SK-N-SH treated with all-trans-retinoic acid at 6 μM for 48 hours (cell line): ENCODE measurements at regions not wholly inside any gene's neighbourhood (a gene's known extent, or its start where the extent isn't known, plus 50 kb on each side); places are given as distances from the start of the nearest gene placed in this dataset.

Experiments
- ATAC-seq: fragments of 200-7000 bp; cut with Tn5 transposase; 3 replicates; pipeline ENCODE4 v1.9.1; 2020; ENCODE audit warnings: mild to moderate bottlenecking, moderate library complexity
- ARNTL ChIP-seq: fragments of 450-650 bp; formaldehyde crosslinking; IDR thresholded peaks from 2 replicates; pipeline ENCODE4 v1.5.0; 2020; ENCODE audit warnings: low read depth, mild to moderate bottlenecking, moderate library complexity, borderline replicate concordance
- BACH2 ChIP-seq: fragments of 250-450 bp; sonication (Bioruptor Pico); IDR thresholded peaks from 2 replicates; pipeline ENCODE4 v1.9.0; 2021; ENCODE audit warnings: mild to moderate bottlenecking, borderline replicate concordance
- CSDC2 ChIP-seq: fragments of 250-450 bp; sonication (Bioruptor Pico); IDR thresholded peaks from 2 replicates; pipeline ENCODE4 v1.5.0; 2020; ENCODE audit warnings: mild to moderate bottlenecking, moderate library complexity
- CSRNP3 ChIP-seq: fragments of 250-450 bp; sonication (Bioruptor Pico); IDR thresholded peaks from 2 replicates; pipeline ENCODE4 v1.5.1; 2021; ENCODE audit warnings: mild to moderate bottlenecking, moderate library complexity
- ESRRG ChIP-seq: fragments of 250-450 bp; sonication (Bioruptor Pico); IDR thresholded peaks from 2 replicates; pipeline ENCODE4 v1.6.1; 2021; ENCODE audit warnings: mild to moderate bottlenecking
- GLIS3 ChIP-seq: fragments of 250-450 bp; sonication (Bioruptor Pico); IDR thresholded peaks from 2 replicates; pipeline ENCODE4 v1.5.0; 2020; ENCODE audit warnings: mild to moderate bottlenecking, moderate library complexity
- ISL1 ChIP-seq: fragments of 250-450 bp; sonication (Bioruptor Pico); IDR thresholded peaks from 2 replicates; pipeline ENCODE4 v2.1.2; 2022; ENCODE audit warnings: mild to moderate bottlenecking, moderate library complexity
- OSR1 ChIP-seq: fragments of 250-450 bp; sonication (Bioruptor Pico); IDR thresholded peaks from 2 replicates; pipeline ENCODE4 v1.8.0; 2022; ENCODE audit warnings: moderate library complexity, mild to moderate bottlenecking, inconsistent platforms
- PPARA ChIP-seq: fragments of 250-450 bp; sonication (Bioruptor Pico); IDR thresholded peaks from 2 replicates; pipeline ENCODE4 v1.5.0; 2020; ENCODE audit warnings: mild to moderate bottlenecking, borderline replicate concordance
- RARB ChIP-seq: fragments of 250-450 bp; sonication (Bioruptor Pico); IDR thresholded peaks from 2 replicates; pipeline ENCODE4 v1.8.0; 2021; ENCODE audit warnings: mild to moderate bottlenecking, moderate library complexity
- SNAI2 ChIP-seq: fragments of 250-450 bp; sonication (Bioruptor Pico); IDR thresholded peaks from 2 replicates; pipeline ENCODE4 v1.5.0; 2020; ENCODE audit warnings: mild to moderate bottlenecking, moderate library complexity
- TCF4 ChIP-seq: fragments of 250-450 bp; sonication (Bioruptor Pico); IDR thresholded peaks from 2 replicates; pipeline ENCODE4 v1.8.0; 2021; ENCODE audit warnings: mild to moderate bottlenecking, moderate library complexity, borderline replicate concordance
- TOX ChIP-seq: fragments of 250-450 bp; sonication (Bioruptor Pico); IDR thresholded peaks from 2 replicates; pipeline ENCODE4 v1.8.0; 2021; ENCODE audit warnings: mild to moderate bottlenecking, moderate library complexity, borderline replicate concordance
- TSHZ2 ChIP-seq: fragments of 250-450 bp; sonication (Bioruptor Pico); IDR thresholded peaks from 2 replicates; pipeline ENCODE4 v1.5.0; 2020; ENCODE audit warnings: mild to moderate bottlenecking, moderate library complexity
- ZC3H10 ChIP-seq: fragments of 250-450 bp; sonication (Bioruptor Pico); IDR thresholded peaks from 2 replicates; pipeline ENCODE4 v1.5.1; 2021; ENCODE audit warnings: mild to moderate bottlenecking, moderate library complexity
- ZFP3 ChIP-seq: fragments of 250-450 bp; sonication (Bioruptor Pico); IDR thresholded peaks from 2 replicates; pipeline ENCODE4 v1.5.0; 2020; ENCODE audit warnings: mild to moderate bottlenecking, moderate library complexity
- ZFP30 ChIP-seq: fragments of 450-650 bp; formaldehyde crosslinking; IDR thresholded peaks from 2 replicates; pipeline ENCODE4 v1.5.0; 2022; ENCODE audit warnings: mild to moderate bottlenecking, moderate library complexity
- ZNF565 ChIP-seq: fragments of 450-650 bp; formaldehyde crosslinking; conservative IDR thresholded peaks from 2 replicates; pipeline ENCODE4 v1.5.0; 2020; ENCODE audit warnings: low read depth, mild to moderate bottlenecking, moderate library complexity
- ZNF70 ChIP-seq: fragments of 450-650 bp; formaldehyde crosslinking; IDR thresholded peaks from 2 replicates; pipeline ENCODE4 v1.5.0; 2020; ENCODE audit warnings: mild to moderate bottlenecking, moderate library complexity
- ZNF8 ChIP-seq: fragments of 450-650 bp; formaldehyde crosslinking; IDR thresholded peaks from 2 replicates; pipeline ENCODE4 v1.5.0; 2020; ENCODE audit warnings: mild to moderate bottlenecking, moderate library complexity
- TF ChIP-seq, protein P1 (sequence below): fragments of 250-450 bp; sonication (Bioruptor Pico); IDR thresholded peaks from 2 replicates; pipeline ENCODE4 v1.8.0; 2020; ENCODE audit warnings: mild to moderate bottlenecking, moderate library complexity, borderline replicate concordance
- TF ChIP-seq, protein P2 (sequence below): fragments of 250-450 bp; sonication (Bioruptor Pico); IDR thresholded peaks from 2 replicates; pipeline ENCODE4 v1.5.1; 2020; ENCODE audit warnings: low read depth, mild to moderate bottlenecking, moderate library complexity

DNA sequence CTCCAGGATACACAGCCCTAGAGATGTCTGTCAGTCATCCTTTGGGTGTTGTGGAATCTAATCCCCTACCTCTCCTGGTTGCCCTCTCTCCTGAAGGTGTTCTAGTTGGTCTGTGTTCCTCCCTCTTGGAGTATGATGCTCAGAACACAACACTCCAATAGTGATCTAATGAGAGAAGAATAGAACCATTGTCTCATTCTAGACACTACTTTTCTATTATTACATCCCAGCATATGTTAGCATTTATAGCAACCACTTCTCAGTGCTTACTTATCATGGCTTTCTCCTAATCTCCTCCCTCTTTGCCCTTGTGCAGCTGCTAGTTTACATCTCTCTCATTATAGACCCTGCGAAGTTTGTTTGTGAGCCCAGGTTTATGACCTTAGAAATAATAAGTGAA is 109.0 kb downstream of the UNC5CL start:
- no peak for ATAC-seq
- TF ChIP-seq ARNTL (CRISPR knock-in tag) (no peak), GLIS3 (CRISPR knock-in tag) (no peak), SNAI2 (CRISPR knock-in tag) (no peak), CSDC2 (no peak), ZNF565 (CRISPR knock-in tag) (no peak), ZNF8 (CRISPR knock-in tag) (no peak), ESRRG (no peak), TSHZ2 (CRISPR knock-in tag) (no peak), ISL1 (no peak), PPARA (CRISPR knock-in tag) (no peak), ZC3H10 (CRISPR knock-in tag) (no peak), BACH2 (CRISPR knock-in tag) (no peak), TCF4 (CRISPR knock-in tag) (no peak), ZFP3 (CRISPR knock-in tag) (no peak), TOX (CRISPR knock-in tag) (no peak), OSR1 (CRISPR knock-in tag) (no peak)
- TF ChIP-seq, protein P1, sequence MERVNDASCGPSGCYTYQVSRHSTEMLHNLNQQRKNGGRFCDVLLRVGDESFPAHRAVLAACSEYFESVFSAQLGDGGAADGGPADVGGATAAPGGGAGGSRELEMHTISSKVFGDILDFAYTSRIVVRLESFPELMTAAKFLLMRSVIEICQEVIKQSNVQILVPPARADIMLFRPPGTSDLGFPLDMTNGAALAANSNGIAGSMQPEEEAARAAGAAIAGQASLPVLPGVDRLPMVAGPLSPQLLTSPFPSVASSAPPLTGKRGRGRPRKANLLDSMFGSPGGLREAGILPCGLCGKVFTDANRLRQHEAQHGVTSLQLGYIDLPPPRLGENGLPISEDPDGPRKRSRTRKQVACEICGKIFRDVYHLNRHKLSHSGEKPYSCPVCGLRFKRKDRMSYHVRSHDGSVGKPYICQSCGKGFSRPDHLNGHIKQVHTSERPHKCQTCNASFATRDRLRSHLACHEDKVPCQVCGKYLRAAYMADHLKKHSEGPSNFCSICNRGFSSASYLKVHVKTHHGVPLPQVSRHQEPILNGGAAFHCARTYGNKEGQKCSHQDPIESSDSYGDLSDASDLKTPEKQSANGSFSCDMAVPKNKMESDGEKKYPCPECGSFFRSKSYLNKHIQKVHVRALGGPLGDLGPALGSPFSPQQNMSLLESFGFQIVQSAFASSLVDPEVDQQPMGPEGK, result no peak

DNA sequence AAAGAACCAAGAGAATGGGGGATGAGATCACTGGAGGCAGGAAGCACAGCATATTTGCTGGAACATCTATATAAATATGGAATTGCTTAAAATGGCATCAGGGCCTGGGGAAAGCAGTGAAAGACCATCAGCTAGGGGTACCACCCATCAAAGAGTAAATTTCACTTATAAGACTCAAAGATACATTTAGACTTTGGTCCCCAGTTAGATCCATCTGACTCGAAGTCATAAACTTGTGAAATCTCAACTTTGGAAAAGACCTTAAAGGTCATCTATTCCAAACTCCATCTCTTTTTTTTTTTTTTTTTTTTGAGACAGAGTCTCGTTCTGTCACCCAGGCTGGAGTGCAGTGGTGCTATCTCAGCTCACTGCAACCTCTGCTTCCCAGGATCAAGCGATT is 109.8 kb downstream of the UNC5CL start:
- no peak for ATAC-seq
- TF ChIP-seq PPARA (CRISPR knock-in tag) (no peak), TCF4 (CRISPR knock-in tag) (no peak), ZFP30 (CRISPR knock-in tag) (no peak), ZNF8 (CRISPR knock-in tag) (no peak), ESRRG (no peak), BACH2 (CRISPR knock-in tag) (no peak), ARNTL (CRISPR knock-in tag) (no peak), CSRNP3 (CRISPR knock-in tag) (no peak), CSDC2 (no peak), ZNF70 (CRISPR knock-in tag) (no peak), GLIS3 (CRISPR knock-in tag) (no peak), ZC3H10 (CRISPR knock-in tag) (no peak), OSR1 (CRISPR knock-in tag) (no peak), RARB (CRISPR knock-in tag) (no peak), TSHZ2 (CRISPR knock-in tag) (no peak), ZFP3 (CRISPR knock-in tag) (no peak), ISL1 (no peak), ZNF565 (CRISPR knock-in tag) (no peak)
- TF ChIP-seq, protein P2, sequence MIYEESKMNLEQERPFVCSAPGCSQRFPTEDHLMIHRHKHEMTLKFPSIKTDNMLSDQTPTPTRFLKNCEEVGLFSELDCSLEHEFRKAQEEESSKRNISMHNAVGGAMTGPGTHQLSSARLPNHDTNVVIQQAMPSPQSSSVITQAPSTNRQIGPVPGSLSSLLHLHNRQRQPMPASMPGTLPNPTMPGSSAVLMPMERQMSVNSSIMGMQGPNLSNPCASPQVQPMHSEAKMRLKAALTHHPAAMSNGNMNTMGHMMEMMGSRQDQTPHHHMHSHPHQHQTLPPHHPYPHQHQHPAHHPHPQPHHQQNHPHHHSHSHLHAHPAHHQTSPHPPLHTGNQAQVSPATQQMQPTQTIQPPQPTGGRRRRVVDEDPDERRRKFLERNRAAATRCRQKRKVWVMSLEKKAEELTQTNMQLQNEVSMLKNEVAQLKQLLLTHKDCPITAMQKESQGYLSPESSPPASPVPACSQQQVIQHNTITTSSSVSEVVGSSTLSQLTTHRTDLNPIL (CRISPR knock-in tag), result no peak
